SU-DHL-6 (cell line): ENCODE measurements at regions not wholly inside any gene's neighbourhood (a gene's known extent, or its start where the extent isn't known, plus 50 kb on each side); places are given as distances from the start of the nearest gene placed in this dataset.

Experiments used
- CTCF ChIP-seq: fragments of 200-600 bp; sonication (generic); IDR thresholded peaks from one replicate; pipeline ENCODE4 v1.5.1; 2017; ENCODE audit warnings: antibody characterized with exemption, mild to moderate bottlenecking, low read length, moderate library complexity; ENCODE audit not compliant: insufficient read depth, poor library complexity, severe bottlenecking
- EZH2phosphoT487 ChIP-seq: fragments of 200-600 bp; sonication (generic), shearing (Covaris generic); conservative IDR thresholded peaks from 2 replicates; pipeline ENCODE4 v1.6.1; 2018; ENCODE audit warnings: mild to moderate bottlenecking, antibody characterized with exemption, low read length, moderate library complexity, mixed read lengths

- TF ChIP-seq CTCF (no peak), EZH2phosphoT487 (no peak)
These were observed 104.9 kb upstream of the MYL2 start for GRCh38 chr12:111025301-111025700.
